SK-MEL-5 (cell line): ENCODE measurements at regions not wholly inside any gene's neighbourhood (a gene's known extent, or its start where the extent isn't known, plus 50 kb on each side); places are given as distances from the start of the nearest gene placed in this dataset.

Experiments
- DNase-seq: peaks from one replicate; pipeline ENCODE4 v3.0.0-alpha.2; 2016; ENCODE audit warnings: low read depth, low spot score
- in situ Hi-C: cut with HindIII; loops from 2 replicates; pipeline ENCODE4 v1.10.0; 2016; ENCODE audit warnings: low sequenced_read_pairs, high pct_unique_total_duplicates, low pct_unique_long_range_greater_than_20kb

- in situ Hi-C loops = no loop called here
- DNase-seq = peak; percentile 45
These were observed 131.8 kb downstream of the CLVS2 start for GRCh38 chr6:123127807-123128206.

DNA sequence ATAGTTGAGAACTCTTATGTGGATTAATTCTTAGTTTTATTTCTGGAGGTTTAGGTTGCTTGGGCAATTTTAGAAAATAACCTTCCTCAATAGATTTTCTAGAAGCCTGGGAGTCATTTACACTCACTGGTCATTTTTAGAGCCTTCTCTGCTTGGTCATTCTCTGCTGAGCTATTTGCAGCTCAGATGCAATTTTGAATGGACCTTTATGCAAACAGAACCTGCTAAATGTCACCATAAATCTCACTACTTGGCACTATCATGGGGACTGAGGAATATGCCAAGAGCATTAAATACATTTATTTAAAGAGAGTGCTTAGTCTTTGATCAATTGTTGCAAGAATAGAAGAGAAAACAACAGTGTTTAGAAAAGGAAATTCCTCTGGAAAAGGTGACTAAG, 154.0 kb downstream of the CLVS2 start:
- no peak for DNase-seq
- in situ Hi-C loops = no loop called here

- in situ Hi-C loops = no loop called here
- no peak for DNase-seq
These were observed 163.8 kb downstream of the CLVS2 start for GRCh38 chr6:123159861-123160260.
